Panc1 (cell line): ENCODE measurements at regions not wholly inside any gene's neighbourhood (a gene's known extent, or its start where the extent isn't known, plus 50 kb on each side); places are given as distances from the start of the nearest gene placed in this dataset.

Source experiments
- ATAC-seq: fragments of 200-7000 bp; cut with Tn5 transposase; 2 replicates; pipeline ENCODE4 v1.9.1; 2020; ENCODE audit warnings: mild to moderate bottlenecking, moderate library complexity
- BruUV-seq: library from RNA; stranded (reverse); fragments of 400-500 nt; replicated peaks from 2 replicates; lab custom pipeline; 2021; lab: Mats Ljungman, UMichigan
- CTCF ChIA-PET: fragments of 300-600 bp; sonication (Branson Sonifier 250); formaldehyde crosslinking; loops from one replicate; lab custom pipeline; 2022; ENCODE audit warnings: antibody characterized with exemption; lab: Charles Lee
- POLR2A ChIA-PET: fragments of 300-600 bp; sonication (Branson Sonifier 250); formaldehyde crosslinking; loops from one replicate; lab custom pipeline; 2022; ENCODE audit warnings: antibody characterized with exemption; lab: Charles Lee
- DNase-seq: peaks from one replicate; pipeline ENCODE4 v3.0.0-alpha.2; 2010; ENCODE audit warnings: low read depth, low spot score
- H3K27ac ChIP-seq: 2 replicates; pipeline ENCODE4 v1.5.1; 2011; ENCODE audit warnings: mild to moderate bottlenecking, low read length, inconsistent platforms
- H3K27me3 ChIP-seq: fragments of 200-500 bp; sonication (Bioruptor generic); 2 replicates; pipeline ENCODE4 v1.6.0; 2014; ENCODE audit warnings: low read length, inconsistent platforms; ENCODE audit not compliant: control insufficient read depth, insufficient read depth
- H3K36me3 ChIP-seq: fragments of 200-500 bp; sonication (Bioruptor generic); 2 replicates; pipeline ENCODE4 v1.5.1; 2014; ENCODE audit warnings: inconsistent platforms, mild to moderate bottlenecking, low read length, moderate library complexity; ENCODE audit not compliant: control insufficient read depth, insufficient read depth
- H3K4me1 ChIP-seq: 2 replicates; pipeline ENCODE4 v1.5.1; 2011; ENCODE audit warnings: inconsistent platforms, mild to moderate bottlenecking, low read length, moderate library complexity; ENCODE audit not compliant: control insufficient read depth, insufficient read depth
- H3K4me3 ChIP-seq, 2 experiments: 2 replicates each; pipeline ENCODE4 v1.5.1; 2011 to 2012; ENCODE audit warnings: low read depth in 2 of 2, low read length in 2 of 2, mild to moderate bottlenecking in 2 of 2, inconsistent platforms in 1 of 2, moderate library complexity in 1 of 2
- H3K9me3 ChIP-seq: fragments of 200-500 bp; sonication (Bioruptor generic); 2 replicates; pipeline ENCODE4 v1.5.1; 2014; ENCODE audit warnings: low read depth, mild to moderate bottlenecking, inconsistent platforms, low read length, moderate library complexity; ENCODE audit not compliant: control insufficient read depth, insufficient read depth
- CTCF ChIP-seq: fragments of 450-650 bp; IDR thresholded peaks from 2 replicates; pipeline ENCODE4 v1.5.1; 2017; ENCODE audit warnings: mild to moderate bottlenecking
- POLR2AphosphoS5 ChIP-seq: IDR thresholded peaks from 2 replicates; pipeline ENCODE4 v1.6.1; 2012; ENCODE audit warnings: mild to moderate bottlenecking, low read depth, low read length, moderate library complexity
- REST ChIP-seq, 2 experiments: IDR thresholded peaks; 2 replicates each; pipeline ENCODE4 v1.6.1; 2011 to 2012; ENCODE audit warnings: low read depth in 2 of 2, control low read depth in 1 of 2, low read length in 1 of 2, mild to moderate bottlenecking in 1 of 2, moderate library complexity in 1 of 2; ENCODE audit not compliant: insufficient read depth in 1 of 2
- SIN3A ChIP-seq: IDR thresholded peaks from 2 replicates; pipeline ENCODE4 v1.6.1; 2012; ENCODE audit warnings: low read depth, mild to moderate bottlenecking, low read length, moderate library complexity, borderline replicate concordance; ENCODE audit not compliant: insufficient read depth
- TCF7L2 ChIP-seq: IDR thresholded peaks from 2 replicates; pipeline ENCODE4 v1.6.1; 2011; ENCODE audit warnings: mild to moderate bottlenecking, low read depth, low read length, inconsistent platforms
- in situ Hi-C: cut with HindIII; loops from 2 replicates; pipeline ENCODE4 v1.10.0; 2016; ENCODE audit warnings: low sequenced_read_pairs, low pct_unique_long_range_greater_than_20kb
- intact Hi-C: fragments of 100-400 bp; cut with micrococcal nuclease; formaldehyde crosslinking; loops from one replicate; pipeline ENCODE4 v1.10.0; 2022; ENCODE audit not compliant: unreplicated experiment

- no peak for DNase-seq
- no peak for ATAC-seq
- H3K36me3 ChIP-seq = no peaks in the 10 kb centered on the region
- H3K27me3 ChIP-seq = no peaks in the 10 kb centered on the region
- in situ Hi-C loops (no loop called here), intact Hi-C loops (no loop called here)
- BruUV-seq = no TSS peak
- TF ChIP-seq CTCF (no peak), REST (IDR thresholded peaks at IDR 0.05; ENCODE audit: insufficient read depth in 1 of 2, low read depth in 2 of 2, low read length in 1 of 2) (no peak), SIN3A (no peak), TCF7L2 (no peak), POLR2AphosphoS5 (no peak)
- CTCF ChIA-PET = no interaction called here
- no peaks in the 10 kb centered on the region for H3K4me1 ChIP-seq
- H3K4me3 ChIP-seq = no peak overlapping the region
- no peak overlapping the region for H3K27ac ChIP-seq
- H3K9me3 ChIP-seq = no peaks in the 10 kb centered on the region
- POLR2A ChIA-PET = no interaction called here
Observed at GRCh38 chrX:51437521-51437920, 58.9 kb downstream of the NUDT11 start.

GRCh38 chrX:51435101-51435500 is 61.3 kb downstream of the NUDT11 start:
- ATAC-seq (no peak), DNase-seq (no peak)
- BruUV-seq = no TSS peak
- CTCF ChIA-PET = no interaction called here
- Histone ChIP-seq H3K27me3 (no peaks in the 10 kb centered on the region), H3K27ac (no peak overlapping the region), H3K4me1 (no peaks in the 10 kb centered on the region), H3K9me3 (no peaks in the 10 kb centered on the region), H3K36me3 (no peaks in the 10 kb centered on the region), H3K4me3 (no peak overlapping the region)
- in situ Hi-C loops (no loop called here), intact Hi-C loops (no loop called here)
- POLR2A ChIA-PET = no interaction called here
- no peak for TF ChIP-seq POLR2AphosphoS5
- TF ChIP-seq REST (IDR thresholded peaks at IDR 0.05; ENCODE audit: insufficient read depth in 1 of 2, low read depth in 2 of 2, low read length in 1 of 2) = no peak
- no peak for TF ChIP-seq CTCF
- no peak for TF ChIP-seq SIN3A
- TF ChIP-seq TCF7L2 = no peak
